Parathyroid adenoma (tissue), 2 donors: ENCODE measurements at regions not wholly inside any gene's neighbourhood (a gene's known extent, or its start where the extent isn't known, plus 50 kb on each side); places are given as distances from the start of the nearest gene placed in this dataset.
A peak's percentile ranks its signal among the peaks of the same experiment; 100 is the strongest.

Experiments used
- H2AFZ ChIP-seq: fragments of 300-600 bp; sonication (generic); one replicate; pipeline ENCODE4 v1.7.0; 2017; ENCODE audit warnings: antibody characterized with exemption, mild to moderate bottlenecking
- H3K27ac ChIP-seq: fragments of 300-600 bp; sonication (generic); one replicate; pipeline ENCODE4 v1.7.0; 2017
- H3K27me3 ChIP-seq: fragments of 300-600 bp; sonication (generic); one replicate; pipeline ENCODE4 v1.7.0; 2017; ENCODE audit warnings: low read length; ENCODE audit not compliant: control insufficient read depth, insufficient read depth
- H3K36me3 ChIP-seq: fragments of 300-600 bp; sonication (generic); one replicate; pipeline ENCODE4 v1.7.0; 2017; ENCODE audit warnings: low read length; ENCODE audit not compliant: control insufficient read depth, insufficient read depth
- H3K4me1 ChIP-seq: fragments of 300-600 bp; sonication (generic); one replicate; pipeline ENCODE4 v1.7.0; 2017; ENCODE audit warnings: control low read depth
- H3K4me2 ChIP-seq: fragments of 300-600 bp; sonication (generic); one replicate; pipeline ENCODE4 v1.7.0; 2017; ENCODE audit warnings: low read length
- H3K4me3 ChIP-seq: fragments of 300-600 bp; sonication (generic); one replicate; pipeline ENCODE4 v1.7.0; 2017; ENCODE audit warnings: low read depth, low read length
- H3K79me2 ChIP-seq: fragments of 300-600 bp; sonication (generic); one replicate; pipeline ENCODE4 v1.7.0; 2017; ENCODE audit warnings: control low read depth
- H3K9ac ChIP-seq: fragments of 300-600 bp; sonication (generic); one replicate; pipeline ENCODE4 v1.7.0; 2017; ENCODE audit warnings: mild to moderate bottlenecking
- H3K9me3 ChIP-seq: fragments of 300-600 bp; sonication (generic); one replicate; pipeline ENCODE4 v1.7.0; 2017; ENCODE audit warnings: low read length; ENCODE audit not compliant: control insufficient read depth
- TF ChIP-seq, protein P1 (sequence below): fragments of 300-600 bp; sonication (generic); IDR thresholded peaks from one replicate; pipeline ENCODE4 v1.7.0; 2017; ENCODE audit warnings: antibody characterized with exemption, mild to moderate bottlenecking
- donor health status: primary hyperparathyroidism.

DNA sequence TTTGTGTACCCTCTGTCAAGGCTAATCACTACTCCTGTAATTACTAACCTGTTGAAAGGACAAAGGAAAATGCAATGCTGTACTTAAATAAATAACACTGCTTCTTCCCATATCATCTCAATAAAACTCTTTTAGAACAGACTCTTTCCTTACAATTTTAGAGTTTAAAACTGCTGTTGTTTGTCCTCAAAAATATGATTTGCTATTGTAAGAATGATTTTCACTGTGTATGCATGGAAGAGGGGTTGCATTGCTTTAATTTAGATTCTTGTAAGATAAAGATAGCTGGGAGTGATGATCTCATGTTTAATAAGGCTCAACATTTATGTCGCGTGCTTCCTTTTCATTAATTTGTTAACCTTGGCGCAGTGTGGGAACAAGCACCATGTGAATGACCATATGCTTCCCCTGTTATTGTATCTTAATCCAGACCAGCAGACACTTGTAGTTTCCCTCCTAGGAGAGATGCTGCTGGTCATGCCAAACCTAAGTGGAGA is 89.8 kb upstream of the ATXN1 start:
- Histone ChIP-seq H3K27ac (no peak overlapping the region), H2AFZ (no peak overlapping the region), H3K36me3 (no peaks in the 10 kb centered on the region), H3K4me3 (no peak overlapping the region), H3K4me1 (no peaks in the 10 kb centered on the region), H3K9me3 (no peaks in the 10 kb centered on the region), H3K9ac (no peak overlapping the region), H3K4me2 (no peak overlapping the region), H3K79me2 (no peaks in the 10 kb centered on the region), H3K27me3 (no peaks in the 10 kb centered on the region)
- TF ChIP-seq, protein P1, sequence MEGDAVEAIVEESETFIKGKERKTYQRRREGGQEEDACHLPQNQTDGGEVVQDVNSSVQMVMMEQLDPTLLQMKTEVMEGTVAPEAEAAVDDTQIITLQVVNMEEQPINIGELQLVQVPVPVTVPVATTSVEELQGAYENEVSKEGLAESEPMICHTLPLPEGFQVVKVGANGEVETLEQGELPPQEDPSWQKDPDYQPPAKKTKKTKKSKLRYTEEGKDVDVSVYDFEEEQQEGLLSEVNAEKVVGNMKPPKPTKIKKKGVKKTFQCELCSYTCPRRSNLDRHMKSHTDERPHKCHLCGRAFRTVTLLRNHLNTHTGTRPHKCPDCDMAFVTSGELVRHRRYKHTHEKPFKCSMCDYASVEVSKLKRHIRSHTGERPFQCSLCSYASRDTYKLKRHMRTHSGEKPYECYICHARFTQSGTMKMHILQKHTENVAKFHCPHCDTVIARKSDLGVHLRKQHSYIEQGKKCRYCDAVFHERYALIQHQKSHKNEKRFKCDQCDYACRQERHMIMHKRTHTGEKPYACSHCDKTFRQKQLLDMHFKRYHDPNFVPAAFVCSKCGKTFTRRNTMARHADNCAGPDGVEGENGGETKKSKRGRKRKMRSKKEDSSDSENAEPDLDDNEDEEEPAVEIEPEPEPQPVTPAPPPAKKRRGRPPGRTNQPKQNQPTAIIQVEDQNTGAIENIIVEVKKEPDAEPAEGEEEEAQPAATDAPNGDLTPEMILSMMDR: no peak

DNA sequence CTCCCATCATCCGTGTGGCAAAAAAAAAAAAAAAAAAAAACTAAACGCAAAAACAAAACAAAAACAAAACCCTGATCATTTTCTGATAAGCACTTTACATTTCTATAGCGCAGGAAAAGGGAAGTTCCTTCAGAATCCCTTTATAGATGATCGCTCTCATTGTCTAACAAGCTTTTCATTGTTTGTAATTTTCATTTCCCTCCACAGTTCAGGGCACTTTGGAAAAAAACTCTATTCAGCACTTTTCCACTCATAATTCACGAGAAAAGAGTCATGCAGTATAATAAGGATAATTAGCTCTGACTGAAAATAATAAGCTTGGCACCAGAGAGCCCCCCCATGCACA is 89.4 kb upstream of the ATXN1 start:
- H3K36me3 ChIP-seq: no peaks in the 10 kb centered on the region

GRCh38 chr6:16849988-16850680 is 88.9 kb upstream of the ATXN1 start:
- Histone ChIP-seq H3K4me3 (no peak overlapping the region), H3K9me3 (no peaks in the 10 kb centered on the region), H3K4me1 (no peaks in the 10 kb centered on the region), H3K4me2 (no peak overlapping the region), H3K9ac (no peak overlapping the region), H3K27me3 (no peaks in the 10 kb centered on the region), H3K27ac (no peak overlapping the region), H2AFZ (peak overlapping the region; percentile 9), H3K36me3 (no peaks in the 10 kb centered on the region), H3K79me2 (no peaks in the 10 kb centered on the region)
- TF ChIP-seq, protein P1: no peak

More for the DNA sequence above, 89.4 kb upstream of the ATXN1 start:
- Histone ChIP-seq H2AFZ (no peak overlapping the region), H3K4me3 (no peak overlapping the region), H3K4me2 (no peak overlapping the region), H3K9me3 (no peaks in the 10 kb centered on the region), H3K79me2 (no peaks in the 10 kb centered on the region), H3K27ac (no peak overlapping the region), H3K9ac (no peak overlapping the region), H3K4me1 (no peaks in the 10 kb centered on the region), H3K27me3 (no peaks in the 10 kb centered on the region)
- TF ChIP-seq, protein P1: no peak

- no peak overlapping the region for H3K4me3 ChIP-seq
- H3K27me3 ChIP-seq: no peaks in the 10 kb centered on the region
- no peak overlapping the region for H3K9ac ChIP-seq
- no peaks in the 10 kb centered on the region for H3K4me1 ChIP-seq
- peak overlapping the region; percentile 9 for H2AFZ ChIP-seq
- no peaks in the 10 kb centered on the region for H3K36me3 ChIP-seq
- TF ChIP-seq, protein P1: no peak
- no peak overlapping the region for H3K27ac ChIP-seq
- no peaks in the 10 kb centered on the region for H3K9me3 ChIP-seq
- H3K4me2 ChIP-seq: no peak overlapping the region
- no peaks in the 10 kb centered on the region for H3K79me2 ChIP-seq
Measured at GRCh38 chr6:16849280-16849987, 88.2 kb upstream of the ATXN1 start.
